Kidney (tissue), 13 donors: ENCODE measurements at regions not wholly inside any gene's neighbourhood (a gene's known extent, or its start where the extent isn't known, plus 50 kb on each side); places are given as distances from the start of the nearest gene placed in this dataset.
A peak's percentile ranks its signal among the peaks of the same experiment; 100 is the strongest.

Experiments used
- DNase-seq, 5 donors: peaks; one replicate each; pipeline ENCODE4 v3.0.0-alpha.2; 2013 to 2020
- FAIRE-seq: peaks from 2 replicates; lab custom pipeline; 2012; peaks lifted over from hg19 to GRCh38; lab: Jason Lieb, UNC
- H3K27ac ChIP-seq, 2 donors: one replicate each; pipeline ENCODE4 v1.7.0; 2013; ENCODE audit warnings: low read depth in 2 of 2, low read length in 2 of 2, inconsistent platforms in 1 of 2
- H3K27me3 ChIP-seq: one replicate; pipeline ENCODE4 v1.7.1; 2013; ENCODE audit warnings: low read length, inconsistent platforms; ENCODE audit not compliant: control insufficient read depth, insufficient read depth
- H3K36me3 ChIP-seq, 3 donors: one replicate each; pipeline versions ENCODE4 v1.7.0 to v1.7.1; 2013; ENCODE audit warnings: low read length in 3 of 3, control low read depth in 1 of 3, inconsistent platforms in 1 of 3; ENCODE audit not compliant: insufficient read depth in 3 of 3, control insufficient read depth in 2 of 3
- H3K4me1 ChIP-seq, 3 donors: one replicate each; pipeline versions ENCODE4 v1.7.0 to v1.7.1; 2013; ENCODE audit warnings: low read length in 3 of 3, inconsistent platforms in 1 of 3, low read depth in 1 of 3; ENCODE audit not compliant: control insufficient read depth in 2 of 3, insufficient read depth in 2 of 3
- H3K4me3 ChIP-seq, 3 donors: one replicate each; pipeline versions ENCODE4 v1.7.0 to v1.8.1; 2013; ENCODE audit warnings: low read length in 3 of 3, control low read depth in 1 of 3, inconsistent platforms in 1 of 3
- H3K9ac ChIP-seq, 3 donors: one replicate each; pipeline versions ENCODE4 v1.7.0 to v1.7.1; 2013; ENCODE audit warnings: low read length in 3 of 3, control low read depth in 1 of 3, inconsistent platforms in 1 of 3
- H3K9me3 ChIP-seq, 3 donors: one replicate each; pipeline versions ENCODE4 v1.7.0 to v1.7.1; 2013; ENCODE audit warnings: low read length in 3 of 3, control low read depth in 1 of 3, inconsistent platforms in 1 of 3; ENCODE audit not compliant: control insufficient read depth in 2 of 3, insufficient read depth in 1 of 3
- intact Hi-C: fragments of 100-400 bp; cut with DNase I; formaldehyde crosslinking; loops from one replicate; pipeline ENCODE4 v1.11.1; 2022
- TF ChIP-seq, protein P1 (sequence below): IDR thresholded peaks from 3 replicates; pipeline ENCODE4 v1.5.1; 2012; ENCODE audit warnings: mild to moderate bottlenecking, moderate library complexity, borderline replicate concordance; ENCODE audit not compliant: insufficient read depth; ENCODE audit errors: extremely low read depth
- donor health status: control.
- donor health status: control.
- donor health status: control.
- donor health status: control.
- donor health status: control.
- donor health status: DM: yes; HTN: yes; CAD: no.
- donor health status: Normal renal cell carcinoma (clear cell type).

DNA sequence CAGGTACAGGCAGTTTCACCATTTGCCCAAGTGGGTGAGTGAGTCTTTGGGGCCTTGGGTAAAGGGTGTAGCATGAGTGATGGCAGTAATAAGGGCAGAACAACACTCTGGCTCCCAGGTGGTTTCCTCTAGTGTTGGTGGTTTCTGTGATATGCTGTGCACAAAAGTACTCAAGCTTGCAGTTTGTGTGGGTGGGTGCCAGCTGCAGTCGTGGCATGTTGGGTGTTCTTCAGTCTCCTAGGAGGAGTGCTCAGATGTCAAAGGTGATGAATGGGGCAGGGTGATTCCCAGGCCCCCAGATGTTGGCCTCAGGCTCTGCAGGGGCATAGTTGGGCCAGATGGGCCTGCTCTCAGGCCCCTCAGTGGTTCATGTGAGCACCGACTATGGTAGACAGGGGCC, 166.1 kb upstream of the KLF8 start:
- Histone ChIP-seq H3K4me1 (peaks cover 0 to 2% (median 0%) of the 10 kb centered on the region in 3 donors), H3K9me3 (no peaks in the 10 kb centered on the region), H3K36me3 (no peaks in the 10 kb centered on the region), H3K27ac (no peak overlapping the region), H3K27me3 (no peaks in the 10 kb centered on the region), H3K4me3 (no peak overlapping the region), H3K9ac (no peak overlapping the region)
- FAIRE-seq (no peak), DNase-seq (no peak)
- intact Hi-C loops: no loop called here
- TF ChIP-seq, protein P1, sequence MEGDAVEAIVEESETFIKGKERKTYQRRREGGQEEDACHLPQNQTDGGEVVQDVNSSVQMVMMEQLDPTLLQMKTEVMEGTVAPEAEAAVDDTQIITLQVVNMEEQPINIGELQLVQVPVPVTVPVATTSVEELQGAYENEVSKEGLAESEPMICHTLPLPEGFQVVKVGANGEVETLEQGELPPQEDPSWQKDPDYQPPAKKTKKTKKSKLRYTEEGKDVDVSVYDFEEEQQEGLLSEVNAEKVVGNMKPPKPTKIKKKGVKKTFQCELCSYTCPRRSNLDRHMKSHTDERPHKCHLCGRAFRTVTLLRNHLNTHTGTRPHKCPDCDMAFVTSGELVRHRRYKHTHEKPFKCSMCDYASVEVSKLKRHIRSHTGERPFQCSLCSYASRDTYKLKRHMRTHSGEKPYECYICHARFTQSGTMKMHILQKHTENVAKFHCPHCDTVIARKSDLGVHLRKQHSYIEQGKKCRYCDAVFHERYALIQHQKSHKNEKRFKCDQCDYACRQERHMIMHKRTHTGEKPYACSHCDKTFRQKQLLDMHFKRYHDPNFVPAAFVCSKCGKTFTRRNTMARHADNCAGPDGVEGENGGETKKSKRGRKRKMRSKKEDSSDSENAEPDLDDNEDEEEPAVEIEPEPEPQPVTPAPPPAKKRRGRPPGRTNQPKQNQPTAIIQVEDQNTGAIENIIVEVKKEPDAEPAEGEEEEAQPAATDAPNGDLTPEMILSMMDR: no peak

DNA sequence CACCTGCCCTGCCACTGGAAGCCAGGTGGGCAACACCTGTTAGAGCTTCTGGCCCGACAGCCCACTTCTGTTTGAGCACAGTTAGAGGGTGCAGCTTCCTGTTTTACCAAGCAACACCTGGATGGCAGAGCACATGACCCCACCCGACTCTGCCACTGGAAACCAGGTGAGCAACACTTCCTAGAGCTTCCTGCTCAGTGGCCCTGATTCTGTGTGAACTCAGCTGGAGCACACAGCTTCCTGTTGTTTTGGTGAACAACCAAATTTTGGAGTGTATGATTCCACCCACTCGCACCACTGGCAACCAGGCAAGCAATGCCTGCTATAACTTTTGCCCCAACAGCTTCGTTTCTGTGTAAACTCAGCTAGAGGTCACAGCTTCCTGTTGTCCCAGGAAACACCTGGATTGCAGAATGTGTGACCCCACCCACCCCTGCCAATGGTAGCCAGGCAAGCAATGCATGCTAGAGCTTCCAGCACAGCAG, 163.8 kb upstream of the KLF8 start:
- FAIRE-seq (no peak), DNase-seq (peak in 1 of 5 donors; percentile 40)
- Histone ChIP-seq H3K36me3 (no peaks in the 10 kb centered on the region), H3K27me3 (no peaks in the 10 kb centered on the region), H3K27ac (no peak overlapping the region), H3K9me3 (no peaks in the 10 kb centered on the region), H3K4me1 (peaks cover 0 to 2% (median 0%) of the 10 kb centered on the region in 3 donors), H3K4me3 (no peak overlapping the region), H3K9ac (no peak overlapping the region)
- intact Hi-C loops: no loop called here
- TF ChIP-seq, protein P1: no peak

DNA sequence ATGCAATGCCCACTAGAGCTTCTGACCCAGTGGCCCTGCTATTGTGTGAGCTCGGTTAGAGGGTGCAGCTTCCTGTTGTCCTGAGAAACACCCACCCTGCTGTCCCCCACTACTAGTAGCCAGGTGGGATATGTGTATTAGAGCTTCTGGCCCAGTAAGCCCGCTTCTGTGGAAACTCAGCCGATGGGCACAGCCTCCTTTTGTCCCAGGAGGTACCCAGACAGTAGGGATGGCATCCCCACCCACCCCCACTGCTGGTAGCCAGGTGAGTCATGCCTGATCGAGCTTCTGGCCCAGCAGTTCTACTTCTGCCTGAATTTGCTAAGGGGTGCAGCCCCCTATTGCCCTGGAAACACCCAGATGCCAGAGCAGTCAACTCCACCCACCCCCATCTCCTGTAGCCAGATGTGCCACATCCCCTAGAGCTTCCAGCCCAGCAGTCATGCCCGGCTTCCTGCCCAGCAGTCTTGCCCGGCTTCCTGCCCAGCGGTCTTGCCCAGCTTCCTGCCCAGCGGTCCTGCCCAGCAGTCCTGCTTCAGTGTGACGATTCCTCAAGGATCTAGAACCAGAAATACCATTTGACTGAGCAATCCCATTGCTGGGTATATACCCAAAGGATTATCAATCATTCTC, 162.7 kb upstream of the KLF8 start:
- DNase-seq: peak in 1 of 5 donors; percentile 53
- Histone ChIP-seq H3K36me3 (no peaks in the 10 kb centered on the region), H3K9ac (no peak overlapping the region), H3K4me3 (no peak overlapping the region), H3K27ac (no peak overlapping the region), H3K27me3 (no peaks in the 10 kb centered on the region), H3K4me1 (peaks cover 0 to 2% (median 0%) of the 10 kb centered on the region in 3 donors), H3K9me3 (no peaks in the 10 kb centered on the region)
- TF ChIP-seq, protein P1: no peak
- FAIRE-seq: no peak
- intact Hi-C loops: no loop called here

DNA sequence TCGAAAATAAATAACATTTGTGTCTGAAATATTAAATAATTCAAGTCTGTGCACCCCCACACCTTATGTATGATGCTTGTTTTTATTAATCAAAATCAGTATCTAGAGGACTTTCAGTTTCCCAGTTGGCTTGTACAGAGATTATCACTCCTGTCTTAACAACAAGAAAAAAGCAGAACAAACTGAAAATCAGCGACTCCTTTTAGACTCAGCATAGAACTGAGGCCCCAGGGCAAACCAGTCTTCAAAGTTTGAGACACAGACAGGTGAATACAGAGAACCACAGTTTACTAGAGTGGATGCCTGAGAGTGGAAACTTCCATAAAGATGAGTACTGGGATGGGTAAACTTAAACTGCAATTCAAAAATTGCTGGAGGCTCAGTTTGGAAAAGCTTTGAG, 142.8 kb upstream of the KLF8 start:
- H3K4me3 ChIP-seq: no peak overlapping the region
- no peak for FAIRE-seq
- no peak overlapping the region for H3K27ac ChIP-seq
- H3K9ac ChIP-seq: no peak overlapping the region
- TF ChIP-seq, protein P1: no peak
- intact Hi-C loops: no loop called here
- no peaks in the 10 kb centered on the region for H3K9me3 ChIP-seq
- H3K4me1 ChIP-seq: no peaks in the 10 kb centered on the region
- DNase-seq: no peak
- H3K27me3 ChIP-seq: no peaks in the 10 kb centered on the region
- H3K36me3 ChIP-seq: no peaks in the 10 kb centered on the region
